B cell (primary cell): ENCODE measurements at regions not wholly inside any gene's neighbourhood (a gene's known extent, or its start where the extent isn't known, plus 50 kb on each side); places are given as distances from the start of the nearest gene placed in this dataset.

Experiments used
- ATAC-seq: fragments of 200-7000 bp; cut with Tn5 transposase; one replicate; pipeline ENCODE4 v1.10.0; 2021; ENCODE audit warnings: low read depth, mild to moderate bottlenecking, moderate number of reproducible peaks, moderate library complexity
- CTCF ChIA-PET: fragments of 350-600 bp; sonication (Branson Sonifier 250); formaldehyde crosslinking; loops from one replicate; lab custom pipeline; 2021; ENCODE audit warnings: antibody characterized with exemption, inconsistent platforms; lab: Charles Lee
- POLR2A ChIA-PET: fragments of 350-600 bp; sonication (Branson Sonifier 250); formaldehyde crosslinking; loops from one replicate; lab custom pipeline; 2021; ENCODE audit warnings: antibody characterized with exemption; lab: Charles Lee
- DNase-seq: peaks from one replicate; pipeline ENCODE4 v3.0.0; 2013
- H2AFZ ChIP-seq: 2 replicates; pipeline ENCODE4 v1.6.1; 2012; ENCODE audit warnings: mild to moderate bottlenecking, low read depth, low read length; ENCODE audit not compliant: insufficient read depth, poor library complexity, severe bottlenecking
- H3K27ac ChIP-seq, 2 donors: 1 replicate in 1 of 2; 2 replicates in 1 of 2; pipeline ENCODE4 v1.5.1; 2012 to 2013; ENCODE audit warnings: low read length in 2 of 2, mild to moderate bottlenecking in 2 of 2, moderate library complexity in 1 of 2
- H3K27me3 ChIP-seq, 4 experiments: fragments of 200-600 bp in 1 of 4; sonication (generic) in 1 of 4; replicated peaks in 1 of 4; 1 replicate in 2 of 4; 2 replicates in 2 of 4; pipeline versions ENCODE4 v1.6.1 to v1.7.0; 2013 to 2016; ENCODE audit warnings: low read length in 3 of 4, mild to moderate bottlenecking in 2 of 4, mixed read lengths in 1 of 4, moderate library complexity in 1 of 4; ENCODE audit not compliant: insufficient read depth in 4 of 4, control insufficient read depth in 3 of 4; ENCODE audit errors: control extremely low read depth in 1 of 4
- H3K36me3 ChIP-seq, 2 experiments: replicated peaks in 1 of 2; 1 replicate in 1 of 2; 2 replicates in 1 of 2; pipeline versions ENCODE4 v1.6.1 to v1.7.1; 2013; ENCODE audit warnings: low read length in 1 of 2; ENCODE audit not compliant: insufficient read depth in 2 of 2, control insufficient read depth in 1 of 2; ENCODE audit errors: control extremely low read depth in 1 of 2, extremely low read depth in 1 of 2
- H3K4me1 ChIP-seq, 2 donors: fragments of 200-600 bp in 1 of 2; sonication (generic) in 1 of 2; 1 replicate in 1 of 2; 2 replicates in 1 of 2; pipeline versions ENCODE4 v1.5.1 to v1.6.1; 2013 to 2017; ENCODE audit warnings: low read length in 2 of 2; ENCODE audit not compliant: control insufficient read depth in 2 of 2, insufficient read depth in 2 of 2
- H3K4me2 ChIP-seq: replicated peaks from 2 replicates; pipeline ENCODE3; 2012; ENCODE audit warnings: mild to moderate bottlenecking, low read depth, low read length; ENCODE audit not compliant: poor library complexity, severe bottlenecking
- H3K4me3 ChIP-seq, 5 experiments: fragments of 200-600 bp in 1 of 5; sonication (generic) in 1 of 5; 1 replicate in 3 of 5; 2 replicates in 2 of 5; pipeline versions ENCODE4 v1.5.1 to v1.7.0; 2011 to 2016; ENCODE audit warnings: low read length in 4 of 5, mild to moderate bottlenecking in 4 of 5, low read depth in 2 of 5, control low read depth in 1 of 5, moderate library complexity in 1 of 5; ENCODE audit not compliant: insufficient read depth in 1 of 5; ENCODE audit errors: control extremely low read depth in 1 of 5, extremely low read depth in 1 of 5
- H3K79me2 ChIP-seq: fragments of 200-600 bp; sonication (generic); one replicate; pipeline ENCODE4 v1.6.0; 2016; ENCODE audit warnings: low read length; ENCODE audit not compliant: control insufficient read depth, insufficient read depth
- H3K9ac ChIP-seq: fragments of 200-600 bp; sonication (generic); 2 replicates; pipeline ENCODE4 v1.6.1; 2017; ENCODE audit warnings: mild to moderate bottlenecking, low read length, moderate library complexity
- H3K9me3 ChIP-seq, 3 donors: one replicate each; pipeline versions ENCODE4 v1.6.1 to v1.7.1; 2013; ENCODE audit warnings: low read length in 2 of 3; ENCODE audit not compliant: control insufficient read depth in 2 of 3, insufficient read depth in 1 of 3; ENCODE audit errors: control extremely low read depth in 1 of 3
- H4K20me1 ChIP-seq: 2 replicates; pipeline ENCODE4 v1.6.0; 2012; ENCODE audit warnings: mild to moderate bottlenecking, low read length; ENCODE audit not compliant: insufficient read depth, control insufficient read depth, poor library complexity, severe bottlenecking
- H3K27ac Mint-ChIP-seq: one replicate; pipeline ENCODE4 v1.8.0; 2021; ENCODE audit warnings: mixed read lengths
- H3K27me3 Mint-ChIP-seq: one replicate; pipeline ENCODE4 v1.8.0; 2021; ENCODE audit warnings: mixed read lengths
- H3K4me1 Mint-ChIP-seq: one replicate; pipeline ENCODE4 v1.8.0; 2021; ENCODE audit warnings: mixed read lengths
- H3K4me3 Mint-ChIP-seq: one replicate; pipeline ENCODE4 v1.8.0; 2021; ENCODE audit warnings: mixed read lengths
- H3K9me3 Mint-ChIP-seq: one replicate; pipeline ENCODE4 v1.8.0; 2022; ENCODE audit warnings: mixed read lengths; ENCODE audit not compliant: insufficient read depth
- CTCF ChIP-seq: fragments of 200-600 bp; IDR thresholded peaks from one replicate; pipeline ENCODE4 v1.8.0; 2022; ENCODE audit warnings: antibody characterized with exemption, mild to moderate bottlenecking
- EZH2 ChIP-seq: IDR thresholded peaks from 2 replicates; pipeline ENCODE4 v1.6.1; 2012; ENCODE audit warnings: borderline replicate concordance, low read depth, mild to moderate bottlenecking, moderate library complexity, low read length; ENCODE audit not compliant: insufficient read depth, poor library complexity, severe bottlenecking
- WGBS: methylation state at CpG from one replicate; pipeline ENCODE4 v1.1.5; 2013; ENCODE audit warnings: missing lambda C conversion rate; ENCODE audit not compliant: insufficient coverage; 5-methylcytosine and 5-hydroxymethylcytosine counted together
- intact Hi-C: fragments of 100-400 bp; cut with micrococcal nuclease; formaldehyde crosslinking; loops from one replicate; pipeline ENCODE4 v1.10.0; 2022

DNA sequence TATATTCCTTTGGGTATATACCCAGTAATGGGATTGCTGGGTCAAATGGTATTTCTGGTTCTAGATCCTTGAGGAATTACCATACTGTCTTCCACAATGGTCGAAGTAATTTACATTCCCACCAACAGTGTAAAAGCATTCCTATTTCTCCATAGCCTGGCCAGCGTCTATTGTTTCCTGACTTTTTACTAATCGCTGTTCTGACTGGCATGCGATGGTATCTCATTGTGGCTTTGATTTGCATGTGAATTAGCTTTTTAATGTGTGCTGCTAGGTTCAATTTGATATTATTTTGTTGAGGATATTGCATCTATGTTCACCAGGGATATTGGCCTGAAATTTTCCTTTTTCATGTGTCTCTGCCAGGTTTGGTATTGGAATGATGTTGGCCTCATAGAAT is 67.4 kb upstream of the VRK2 start:
- Histone ChIP-seq H3K36me3 (no peaks in the 10 kb centered on the region), H3K9me3 (no peaks in the 10 kb centered on the region), H3K79me2 (no peaks in the 10 kb centered on the region), H3K27me3 (no peaks in the 10 kb centered on the region), H2AFZ (no peak overlapping the region), H3K4me2 (no peak overlapping the region), H3K27ac (no peak overlapping the region), H3K9ac (no peak overlapping the region), H3K4me3 (no peak overlapping the region), H3K4me1 (peaks cover 3 to 5% of the 10 kb centered on the region in 2 donors), H4K20me1 (no peaks in the 10 kb centered on the region)
- no peak overlapping the region for H3K27ac Mint-ChIP-seq
- no peaks in the 10 kb centered on the region for H3K9me3 Mint-ChIP-seq
- DNase-seq (no peak), ATAC-seq (no peak)
- H3K4me1 Mint-ChIP-seq: peaks cover 6% of the 10 kb centered on the region
- no peak overlapping the region for H3K4me3 Mint-ChIP-seq
- ChIA-PET POLR2A (no interaction called here), CTCF (no interaction called here)
- intact Hi-C loops: no loop called here
- no peak for TF ChIP-seq CTCF
- no peak for TF ChIP-seq EZH2
- no peaks in the 10 kb centered on the region for H3K27me3 Mint-ChIP-seq
- WGBS: 100% methylated on average over 1 of the region's 4 CpGs

- WGBS: no CpG with 5 or more reads among the region's 1 CpG
- H3K4me1 Mint-ChIP-seq: no peaks in the 10 kb centered on the region
- intact Hi-C loops: no loop called here
- Histone ChIP-seq H3K36me3 (no peaks in the 10 kb centered on the region), H3K27me3 (no peaks in the 10 kb centered on the region), H3K4me1 (no peaks in the 10 kb centered on the region), H4K20me1 (no peaks in the 10 kb centered on the region), H3K79me2 (no peaks in the 10 kb centered on the region), H2AFZ (no peak overlapping the region), H3K27ac (no peak overlapping the region), H3K9ac (no peak overlapping the region), H3K9me3 (no peaks in the 10 kb centered on the region), H3K4me3 (no peak overlapping the region), H3K4me2 (no peak overlapping the region)
- H3K27me3 Mint-ChIP-seq: no peaks in the 10 kb centered on the region
- ATAC-seq: no peak
- POLR2A ChIA-PET: no interaction called here
- no peaks in the 10 kb centered on the region for H3K9me3 Mint-ChIP-seq
- no peak for DNase-seq
- H3K4me3 Mint-ChIP-seq: no peak overlapping the region
- TF ChIP-seq EZH2 (no peak), CTCF (no peak)
- no peak overlapping the region for H3K27ac Mint-ChIP-seq
- CTCF ChIA-PET: no interaction called here
Measured at GRCh38 chr2:57981083-57981768, 65.4 kb upstream of the VRK2 start.
